Stimulated activated naive B cell treated with anti-CD40 and anti-IgM and Interleukin-4, amounts not matched to agents 10 μg/mL and 1 μg/mL and 100 μg/mL, for 72 hours (primary cell): ENCODE measurements at regions not wholly inside any gene's neighbourhood (a gene's known extent, or its start where the extent isn't known, plus 50 kb on each side); places are given as distances from the start of the nearest gene placed in this dataset.
"Not testable (repeated sequence)": the region's sequence is repeated elsewhere in the genome, so short reads cannot be mapped to it uniquely, and the experiment has no call there.

ENCODE experiments used
- ATAC-seq, 2 donors: fragments of 150-1000 bp; cut with Tn5 transposase; replicated peaks; 2 replicates each; pipeline ENCODE4 v1.10.0; 2021; ENCODE audit warnings: moderate library complexity in 1 of 2
- DNase-seq: peaks from one replicate; pipeline ENCODE4 v3.0.0; 2021
- H3K27ac Mint-ChIP-seq: one replicate; pipeline ENCODE4 v1.8.0; 2022; ENCODE audit warnings: mild to moderate bottlenecking, mixed read lengths
- H3K27me3 Mint-ChIP-seq, 2 donors: one replicate each; pipeline ENCODE4 v1.8.0; 2022; ENCODE audit warnings: mixed read lengths in 2 of 2
- H3K36me3 Mint-ChIP-seq, 2 donors: one replicate each; pipeline ENCODE4 v1.8.0; 2022; ENCODE audit warnings: mixed read lengths in 2 of 2, mild to moderate bottlenecking in 1 of 2
- H3K4me1 Mint-ChIP-seq, 2 donors: one replicate each; pipeline ENCODE4 v1.8.0; 2022; ENCODE audit warnings: mixed read lengths in 2 of 2, mild to moderate bottlenecking in 1 of 2
- H3K4me3 Mint-ChIP-seq, 2 donors: one replicate each; pipeline ENCODE4 v1.8.0; 2022; ENCODE audit warnings: mild to moderate bottlenecking in 2 of 2, mixed read lengths in 2 of 2, moderate library complexity in 1 of 2
- H3K9me3 Mint-ChIP-seq, 2 donors: one replicate each; pipeline ENCODE4 v1.8.0; 2022; ENCODE audit warnings: mixed read lengths in 2 of 2, mild to moderate bottlenecking in 1 of 2

DNA sequence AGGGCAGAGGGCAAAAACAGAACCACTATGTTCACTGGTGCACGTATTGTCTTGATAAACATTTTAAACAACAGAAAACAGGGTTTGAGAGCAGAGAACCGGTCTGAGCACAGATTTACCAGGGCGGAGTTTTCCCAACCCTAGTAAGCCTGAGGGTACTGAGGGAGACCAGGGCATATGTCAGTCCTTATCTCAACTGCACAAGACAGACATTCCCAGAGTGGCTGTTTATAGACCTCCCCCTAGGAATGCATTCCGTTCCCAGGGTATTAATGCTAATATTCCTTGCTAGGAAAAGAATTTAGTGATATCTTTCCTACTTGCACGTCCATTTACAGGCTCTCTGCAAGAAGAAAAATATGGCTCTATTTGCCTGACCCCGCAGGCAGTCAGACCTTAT is 99.7 kb upstream of the ANKRD50 start:
- ATAC-seq, H3K4me1 Mint-ChIP-seq, H3K36me3 Mint-ChIP-seq, H3K27me3 Mint-ChIP-seq, H3K27ac Mint-ChIP-seq, H3K4me3 Mint-ChIP-seq, DNase-seq: not testable (repeated sequence)
- peaks cover 7 to 11% of the 10 kb centered on the region in 2 donors for H3K9me3 Mint-ChIP-seq

DNA sequence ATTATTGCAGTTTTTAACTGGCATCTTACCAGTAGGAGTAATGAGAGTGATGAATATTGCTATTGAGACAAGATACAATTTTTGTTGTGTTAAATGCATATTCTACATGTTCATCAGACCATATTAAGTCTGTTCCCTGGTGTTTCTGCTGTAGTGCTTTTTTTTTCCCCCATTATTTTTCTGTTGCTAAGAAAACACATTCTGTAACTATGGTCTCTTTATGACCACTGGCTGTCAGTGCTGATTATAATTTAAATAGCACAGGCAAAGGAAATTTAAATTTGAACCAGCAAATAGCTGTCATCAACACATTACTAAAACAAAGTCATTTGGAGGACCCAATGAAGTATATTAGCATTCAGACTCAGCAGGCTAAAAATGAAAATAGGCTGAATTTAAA is 98.3 kb upstream of the ANKRD50 start:
- DNase-seq (no peak), ATAC-seq (no peak)
- peaks cover 9 to 14% of the 10 kb centered on the region in 2 donors for H3K9me3 Mint-ChIP-seq
- no peaks in the 10 kb centered on the region for H3K36me3 Mint-ChIP-seq
- no peak overlapping the region for H3K27ac Mint-ChIP-seq
- no peak overlapping the region for H3K4me3 Mint-ChIP-seq
- no peaks in the 10 kb centered on the region for H3K4me1 Mint-ChIP-seq
- H3K27me3 Mint-ChIP-seq, result no peaks in the 10 kb centered on the region

DNA sequence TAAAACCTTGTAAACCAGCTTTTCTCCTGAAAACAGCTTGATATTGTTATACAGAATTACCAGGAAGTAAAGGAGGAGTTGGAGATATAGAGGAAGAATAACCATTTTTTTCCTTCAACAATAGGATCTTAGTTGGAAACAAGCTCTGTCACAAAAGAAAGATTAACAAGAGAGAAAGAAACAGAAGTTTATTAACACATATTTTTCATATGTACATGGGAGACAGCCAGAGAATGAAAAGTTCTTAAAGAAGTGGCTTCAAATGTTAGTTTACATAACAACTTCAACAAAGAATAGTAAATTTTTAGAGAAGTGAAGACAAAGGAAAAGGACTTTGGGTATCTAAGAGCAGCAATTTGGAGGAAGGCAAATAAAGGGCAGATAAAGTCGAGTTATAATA is 94.9 kb upstream of the ANKRD50 start:
- Mint-ChIP-seq H3K9me3 (peaks cover 9 to 10% of the 10 kb centered on the region in 2 donors), H3K27me3 (no peaks in the 10 kb centered on the region), H3K36me3 (no peaks in the 10 kb centered on the region), H3K4me1 (no peaks in the 10 kb centered on the region), H3K4me3 (no peak overlapping the region), H3K27ac (no peak overlapping the region)
- no peak for ATAC-seq
- no peak for DNase-seq

DNA sequence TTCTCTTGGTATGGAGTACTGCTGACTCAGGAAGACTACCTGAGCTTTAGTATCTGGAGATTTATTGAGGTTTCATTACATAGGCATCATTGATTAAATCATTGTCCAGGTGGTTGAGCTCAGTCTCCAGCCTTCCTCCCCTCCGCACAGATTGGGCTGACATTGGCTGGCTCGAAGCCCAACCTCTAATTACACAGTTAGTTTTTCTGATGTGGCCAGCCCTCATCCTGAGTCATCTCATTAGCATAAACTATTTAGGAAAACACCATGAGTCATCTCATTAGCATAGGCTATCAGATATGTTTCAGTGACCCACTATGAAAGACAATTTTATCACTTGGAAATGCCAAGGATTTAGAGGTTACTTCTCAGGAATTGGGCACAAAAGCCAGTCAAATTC is 93.9 kb upstream of the ANKRD50 start:
- no peaks in the 10 kb centered on the region for H3K36me3 Mint-ChIP-seq
- DNase-seq (no peak), ATAC-seq (peak; percentile 41 to 53)
- H3K27ac Mint-ChIP-seq, result no peak overlapping the region
- no peak overlapping the region for H3K4me3 Mint-ChIP-seq
- no peaks in the 10 kb centered on the region for H3K4me1 Mint-ChIP-seq
- H3K27me3 Mint-ChIP-seq, result no peaks in the 10 kb centered on the region
- H3K9me3 Mint-ChIP-seq, result peaks cover 2 to 4% of the 10 kb centered on the region in 2 donors

DNA sequence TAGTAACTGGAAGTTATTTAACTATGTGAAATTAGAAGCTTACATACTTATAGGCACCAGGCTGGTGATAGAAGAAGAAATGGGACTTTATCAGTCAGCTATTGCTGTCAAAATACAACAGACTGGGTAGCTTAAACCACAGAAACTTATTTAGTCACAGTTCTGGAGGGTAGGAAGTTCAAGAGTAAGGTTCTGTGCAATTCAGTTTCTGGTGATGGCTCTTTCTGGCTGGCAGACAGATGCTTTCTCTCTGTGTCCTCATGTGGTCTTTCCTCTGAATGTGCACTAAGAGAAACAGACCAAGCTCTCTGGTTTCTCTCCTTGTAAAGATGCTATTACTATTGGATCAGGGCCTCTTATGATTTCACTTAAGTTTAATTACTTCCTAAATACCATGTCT is 92.1 kb upstream of the ANKRD50 start:
- no peak overlapping the region for H3K27ac Mint-ChIP-seq
- ATAC-seq (peak in 1 of 2 donors; percentile 27), DNase-seq (no peak)
- no peaks in the 10 kb centered on the region for H3K27me3 Mint-ChIP-seq
- H3K9me3 Mint-ChIP-seq, result peaks cover 2 to 3% of the 10 kb centered on the region in 2 donors
- no peaks in the 10 kb centered on the region for H3K4me1 Mint-ChIP-seq
- no peak overlapping the region for H3K4me3 Mint-ChIP-seq
- H3K36me3 Mint-ChIP-seq, result no peaks in the 10 kb centered on the region

DNA sequence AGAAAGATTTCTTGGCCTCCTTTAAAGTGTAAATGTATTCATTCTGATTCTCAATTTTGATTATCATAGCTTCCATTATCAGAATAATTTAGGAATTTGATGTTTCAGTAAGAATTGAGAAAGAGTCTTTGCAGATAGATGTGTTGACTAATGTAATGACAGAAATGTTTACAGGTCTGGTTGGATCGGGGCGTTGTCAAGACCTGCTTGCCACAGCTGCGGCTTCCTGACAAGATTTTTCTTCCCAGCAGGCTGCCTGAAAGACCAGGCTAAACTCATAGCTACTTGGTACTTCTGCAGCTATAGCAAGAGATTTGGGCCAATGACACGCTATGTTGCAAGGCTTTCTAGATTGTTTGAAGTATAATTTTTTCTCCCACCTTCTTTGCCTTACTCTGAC is 91.5 kb upstream of the ANKRD50 start:
- no peaks in the 10 kb centered on the region for H3K4me1 Mint-ChIP-seq
- no peaks in the 10 kb centered on the region for H3K27me3 Mint-ChIP-seq
- H3K36me3 Mint-ChIP-seq, result no peaks in the 10 kb centered on the region
- H3K9me3 Mint-ChIP-seq, result peaks cover 2 to 3% of the 10 kb centered on the region in 2 donors
- no peak overlapping the region for H3K4me3 Mint-ChIP-seq
- no peak for ATAC-seq
- H3K27ac Mint-ChIP-seq, result no peak overlapping the region
- no peak for DNase-seq

DNA sequence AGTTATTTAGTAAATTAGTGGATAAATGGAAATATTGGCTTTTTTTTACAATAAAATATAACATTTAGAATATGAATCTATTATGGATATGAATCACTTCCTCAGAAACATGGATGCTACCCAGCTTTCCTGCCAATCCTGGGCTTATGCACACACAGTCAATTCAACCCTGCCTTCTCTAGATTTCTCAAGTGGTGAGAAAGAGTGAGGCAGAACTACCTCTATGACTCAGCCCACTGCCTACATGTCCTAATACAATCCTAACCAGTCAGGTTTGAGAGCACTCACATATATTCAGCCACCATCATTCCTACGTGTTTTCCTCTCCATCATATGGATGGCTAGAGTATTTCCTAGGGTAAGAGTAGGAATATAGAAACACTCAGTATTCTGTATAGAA is 91.1 kb upstream of the ANKRD50 start:
- Mint-ChIP-seq H3K27ac (no peak overlapping the region), H3K4me3 (no peak overlapping the region), H3K9me3 (peaks cover 2 to 3% of the 10 kb centered on the region in 2 donors), H3K27me3 (no peaks in the 10 kb centered on the region), H3K4me1 (no peaks in the 10 kb centered on the region), H3K36me3 (no peaks in the 10 kb centered on the region)
- DNase-seq, result no peak
- ATAC-seq, result no peak

DNA sequence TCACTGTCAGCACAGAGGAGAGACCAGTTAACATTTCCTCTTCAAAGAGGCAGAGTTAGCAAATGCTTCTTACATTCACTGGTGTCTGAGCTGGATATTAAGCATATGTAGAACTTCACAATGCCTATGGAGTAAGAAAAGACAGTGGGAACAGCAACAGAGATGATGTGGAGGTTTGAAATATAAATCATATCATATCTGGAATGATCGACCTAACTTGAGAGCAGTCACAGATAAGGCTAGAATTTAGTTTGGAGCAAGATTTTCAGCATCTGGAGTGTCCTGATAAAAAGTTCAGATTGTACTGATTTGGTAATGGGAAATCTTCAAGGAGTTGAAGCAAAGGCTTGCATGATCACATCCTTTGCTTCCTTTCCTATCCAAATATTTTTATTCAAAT is 90.5 kb upstream of the ANKRD50 start:
- Mint-ChIP-seq H3K27ac (no peak overlapping the region), H3K4me1 (no peaks in the 10 kb centered on the region), H3K36me3 (no peaks in the 10 kb centered on the region), H3K27me3 (no peaks in the 10 kb centered on the region), H3K9me3 (peaks cover 2 to 3% of the 10 kb centered on the region in 2 donors), H3K4me3 (no peak overlapping the region)
- ATAC-seq (no peak), DNase-seq (no peak)

DNA sequence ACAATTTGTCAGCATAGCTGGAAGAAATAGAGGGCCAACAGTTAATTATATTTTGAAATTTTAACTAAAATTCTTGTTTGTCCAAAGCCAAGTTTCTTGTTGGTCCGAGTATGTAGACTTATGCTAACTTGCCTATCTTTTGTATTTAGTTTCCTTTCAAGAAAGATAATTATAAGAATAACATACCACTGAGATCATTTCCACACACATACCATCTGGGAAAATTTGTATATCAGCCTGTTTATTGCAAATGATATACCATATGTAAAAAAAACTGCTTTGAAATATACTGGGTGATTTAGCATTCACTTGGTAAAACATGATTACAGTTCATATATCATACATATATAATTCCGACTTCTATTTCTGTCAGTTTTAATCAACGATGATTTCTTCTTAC is 84.7 kb upstream of the ANKRD50 start:
- Mint-ChIP-seq H3K9me3 (peaks cover 0 to 3% of the 10 kb centered on the region in 2 donors), H3K4me3 (no peak overlapping the region), H3K36me3 (no peaks in the 10 kb centered on the region), H3K27ac (no peak overlapping the region), H3K4me1 (no peaks in the 10 kb centered on the region), H3K27me3 (no peaks in the 10 kb centered on the region)
- DNase-seq (no peak), ATAC-seq (no peak)

DNA sequence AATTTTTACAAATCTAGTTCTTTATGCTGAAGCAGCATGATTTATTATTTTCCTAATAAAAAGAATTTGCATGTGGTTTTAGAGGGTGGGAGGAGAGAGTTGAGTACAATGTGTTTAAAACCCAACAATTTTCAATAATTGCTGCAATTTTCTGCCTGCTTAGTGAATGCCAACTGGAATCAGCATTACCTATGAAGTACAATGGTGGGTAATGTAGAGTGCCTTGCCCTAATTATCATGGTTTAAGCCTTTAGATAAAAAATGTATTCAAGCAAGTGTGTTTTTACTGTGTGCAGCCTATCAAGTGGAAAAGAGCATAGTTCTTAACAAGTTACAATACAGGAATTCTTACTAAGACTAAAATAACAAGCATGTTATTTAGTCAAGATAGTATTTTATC is 77.9 kb upstream of the ANKRD50 start:
- ATAC-seq, result no peak
- no peak for DNase-seq
- Mint-ChIP-seq H3K27me3 (no peaks in the 10 kb centered on the region), H3K36me3 (no peaks in the 10 kb centered on the region), H3K4me3 (no peak overlapping the region), H3K27ac (no peak overlapping the region), H3K9me3 (peaks cover 0 to 3% of the 10 kb centered on the region in 2 donors), H3K4me1 (no peaks in the 10 kb centered on the region)

DNA sequence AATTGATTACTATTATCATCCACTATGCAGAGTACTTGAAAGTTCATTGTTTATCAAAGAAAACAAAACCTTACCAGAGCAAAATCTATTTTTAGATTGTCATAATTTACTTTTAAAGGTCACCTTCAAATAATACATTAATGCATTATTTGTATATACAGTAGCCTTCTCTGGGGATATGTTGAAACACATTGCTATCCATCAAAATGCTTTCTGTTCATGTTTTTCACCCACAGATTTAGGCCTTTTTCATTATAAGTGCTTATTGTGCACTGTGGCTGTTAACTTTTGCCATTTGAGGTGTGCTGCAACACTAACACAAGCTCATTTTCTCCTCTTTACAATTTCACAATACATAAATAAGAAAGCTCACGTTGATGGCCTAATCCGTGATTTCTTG is 74.1 kb upstream of the ANKRD50 start:
- H3K27me3 Mint-ChIP-seq, result no peaks in the 10 kb centered on the region
- H3K9me3 Mint-ChIP-seq, result no peaks in the 10 kb centered on the region
- H3K4me3 Mint-ChIP-seq, result no peak overlapping the region
- DNase-seq (no peak), ATAC-seq (no peak)
- H3K36me3 Mint-ChIP-seq, result no peaks in the 10 kb centered on the region
- H3K27ac Mint-ChIP-seq, result no peak overlapping the region
- H3K4me1 Mint-ChIP-seq, result no peaks in the 10 kb centered on the region

DNA sequence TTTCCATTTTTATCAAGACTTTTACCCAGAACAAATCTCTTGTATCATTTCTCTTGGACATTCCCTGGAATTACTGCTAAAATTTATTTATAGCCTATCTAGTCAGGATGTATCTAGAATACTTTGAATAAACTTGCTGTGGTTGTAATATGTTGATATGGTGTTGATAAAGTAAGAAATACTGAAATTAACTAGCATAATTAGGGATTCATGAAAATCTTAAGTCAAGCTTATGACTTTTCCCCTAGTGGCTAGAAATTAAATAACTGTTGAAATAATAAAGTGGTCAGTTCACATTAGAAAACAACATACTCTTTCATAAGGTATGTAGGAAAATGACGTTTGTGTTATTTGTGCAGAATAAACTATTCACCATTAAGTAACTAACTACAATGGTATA is 73.1 kb upstream of the ANKRD50 start:
- Mint-ChIP-seq H3K4me1 (no peaks in the 10 kb centered on the region), H3K36me3 (no peaks in the 10 kb centered on the region), H3K4me3 (no peak overlapping the region), H3K27me3 (no peaks in the 10 kb centered on the region), H3K27ac (no peak overlapping the region), H3K9me3 (no peaks in the 10 kb centered on the region)
- DNase-seq, result no peak
- ATAC-seq, result no peak

DNA sequence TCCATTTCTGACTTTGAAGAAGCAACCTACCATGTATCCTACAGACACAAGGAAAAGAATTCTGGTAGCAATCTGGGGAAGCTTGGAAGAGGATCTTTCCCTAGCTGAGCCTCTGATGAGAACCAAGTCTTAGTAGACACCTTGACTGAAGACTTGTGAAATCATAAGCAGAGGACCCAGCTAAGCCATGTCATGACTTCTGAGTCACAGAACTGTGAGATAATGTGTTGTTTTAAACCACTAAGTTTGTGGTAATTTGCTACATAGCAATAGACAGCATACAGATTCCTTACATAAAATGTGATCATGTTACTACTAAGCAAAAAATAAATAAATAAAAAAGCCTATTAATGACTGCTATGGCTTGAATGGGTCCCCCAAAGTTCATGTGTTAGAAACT is 71.3 kb upstream of the ANKRD50 start:
- Mint-ChIP-seq H3K27me3 (no peaks in the 10 kb centered on the region), H3K36me3 (no peaks in the 10 kb centered on the region), H3K4me3 (no peak overlapping the region), H3K4me1 (no peaks in the 10 kb centered on the region), H3K9me3 (no peaks in the 10 kb centered on the region), H3K27ac (no peak overlapping the region)
- ATAC-seq (no peak), DNase-seq (no peak)

DNA sequence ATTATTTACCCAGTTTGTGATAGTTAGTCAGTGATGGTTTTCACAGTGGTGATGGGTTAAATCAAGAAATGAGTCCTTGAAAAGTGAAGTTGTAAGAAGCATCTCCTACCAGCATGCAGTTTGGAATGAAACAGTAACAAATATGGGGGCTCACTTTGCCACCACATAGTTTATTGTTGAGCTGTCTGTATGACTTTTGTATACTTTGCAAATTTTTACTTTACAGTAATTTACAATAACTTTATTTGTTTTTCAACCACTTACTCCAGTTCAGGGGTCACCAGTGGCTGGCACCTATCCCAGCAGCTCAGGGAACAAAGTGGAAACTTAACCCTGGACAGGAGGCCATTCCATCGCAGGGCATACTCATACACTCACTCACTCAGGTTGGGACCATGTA is 64.5 kb upstream of the ANKRD50 start:
- H3K4me1 Mint-ChIP-seq, result no peaks in the 10 kb centered on the region
- no peak overlapping the region for H3K4me3 Mint-ChIP-seq
- DNase-seq (no peak), ATAC-seq (no peak)
- no peaks in the 10 kb centered on the region for H3K27me3 Mint-ChIP-seq
- H3K27ac Mint-ChIP-seq, result no peak overlapping the region
- no peaks in the 10 kb centered on the region for H3K36me3 Mint-ChIP-seq
- peaks cover 0 to 1% of the 10 kb centered on the region in 2 donors for H3K9me3 Mint-ChIP-seq

DNA sequence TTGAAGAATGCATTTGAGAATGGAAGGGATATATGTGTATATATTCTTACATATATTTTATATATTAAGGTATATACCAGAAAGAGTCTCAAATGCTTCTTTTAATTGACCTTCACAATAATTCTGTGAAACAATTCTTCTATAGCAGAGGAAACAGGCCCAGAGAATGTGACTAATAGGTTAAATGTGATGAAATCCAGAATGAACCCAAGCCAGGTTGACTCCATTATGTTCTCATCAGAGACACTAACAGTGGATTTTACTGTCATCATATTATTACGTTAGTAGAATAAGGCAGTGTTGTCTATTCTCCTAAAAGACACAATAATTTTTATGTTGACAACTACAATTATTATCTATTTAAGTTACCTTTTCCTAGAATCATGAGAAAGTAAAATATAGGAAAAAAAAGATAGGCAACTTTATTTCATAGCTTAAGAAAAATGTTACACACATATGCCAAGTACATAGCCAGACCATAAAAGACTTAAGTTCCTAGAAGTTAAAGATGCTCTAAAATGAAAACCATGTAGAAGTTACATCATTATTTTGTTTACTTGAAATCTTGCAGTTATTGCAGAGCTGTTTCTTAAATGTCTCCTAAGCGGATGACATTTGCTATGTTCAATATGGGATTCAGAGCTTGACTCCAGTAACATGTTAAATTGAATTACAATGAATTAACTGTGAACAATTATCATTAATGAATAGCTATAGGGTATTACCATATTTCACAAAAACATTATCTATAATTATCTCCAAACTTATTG is 56.2 kb upstream of the ANKRD50 start:
- H3K4me1 Mint-ChIP-seq, result no peaks in the 10 kb centered on the region
- H3K27me3 Mint-ChIP-seq, result no peaks in the 10 kb centered on the region
- DNase-seq (no peak), ATAC-seq (no peak)
- H3K4me3 Mint-ChIP-seq, result no peak overlapping the region
- peaks cover 0 to 2% of the 10 kb centered on the region in 2 donors for H3K9me3 Mint-ChIP-seq
- no peaks in the 10 kb centered on the region for H3K36me3 Mint-ChIP-seq
- H3K27ac Mint-ChIP-seq, result no peak overlapping the region

DNA sequence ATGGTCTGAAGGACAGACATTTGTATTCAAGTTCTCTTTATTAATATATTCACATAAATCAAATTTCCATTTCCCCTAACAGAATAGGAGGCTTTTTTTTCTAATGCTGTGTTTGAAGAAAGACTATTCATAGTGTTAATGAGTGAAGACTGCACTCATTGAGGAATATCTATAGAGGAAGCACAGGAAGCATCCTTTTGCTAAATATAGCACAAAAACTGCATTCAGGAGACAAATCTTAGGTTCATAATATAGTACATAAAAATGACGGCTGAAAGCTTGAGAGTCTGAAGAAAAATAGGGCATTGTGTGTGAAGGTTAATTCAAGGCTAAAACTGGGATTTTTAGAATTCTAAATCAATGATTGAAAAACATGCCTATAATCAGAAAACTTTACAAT is 50.4 kb upstream of the ANKRD50 start:
- no peak overlapping the region for H3K27ac Mint-ChIP-seq
- no peaks in the 10 kb centered on the region for H3K27me3 Mint-ChIP-seq
- ATAC-seq (no peak), DNase-seq (no peak)
- H3K4me1 Mint-ChIP-seq, result no peaks in the 10 kb centered on the region
- no peak overlapping the region for H3K4me3 Mint-ChIP-seq
- no peaks in the 10 kb centered on the region for H3K9me3 Mint-ChIP-seq
- H3K36me3 Mint-ChIP-seq, result no peaks in the 10 kb centered on the region
